Thyroid gland (tissue), 4 donors: ENCODE measurements at regions not wholly inside any gene's neighbourhood (a gene's known extent, or its start where the extent isn't known, plus 50 kb on each side); places are given as distances from the start of the nearest gene placed in this dataset.

Experiments used
- DNase-seq, 2 donors: peaks; one replicate each; pipeline ENCODE4 v3.0.0-alpha.2; 2019
- H3K27ac ChIP-seq, 3 donors: fragments of 200-600 bp; sonication (generic); 1 replicate in 2 of 3; 2 replicates in 1 of 3; pipeline ENCODE4 v1.5.1; 2016 to 2019; ENCODE audit warnings: mild to moderate bottlenecking in 1 of 3, moderate library complexity in 1 of 3
- H3K27me3 ChIP-seq: fragments of 200-600 bp; sonication (generic); one replicate; pipeline ENCODE4 v1.5.1; 2019
- H3K36me3 ChIP-seq, 2 donors: fragments of 200-600 bp; sonication (generic); one replicate each; pipeline ENCODE4 v1.5.1; 2016 to 2019
- H3K4me1 ChIP-seq, 2 donors: fragments of 200-600 bp; sonication (generic); one replicate each; pipeline ENCODE4 v1.5.1; 2017 to 2019
- H3K4me3 ChIP-seq, 3 donors: fragments of 200-600 bp; sonication (generic); replicated peaks in 1 of 3; 1 replicate in 2 of 3; 2 replicates in 1 of 3; pipeline ENCODE4 v1.5.1; 2016; ENCODE audit warnings: mild to moderate bottlenecking in 1 of 3
- H3K9me3 ChIP-seq: fragments of 200-600 bp; sonication (generic); one replicate; pipeline ENCODE4 v1.5.1; 2017
- POLR2A ChIP-seq, 2 donors: fragments of 450-650 bp; IDR thresholded peaks; one replicate each; pipeline ENCODE4 v1.6.1; 2017; ENCODE audit warnings: antibody characterized with exemption in 2 of 2, mild to moderate bottlenecking in 2 of 2, moderate library complexity in 1 of 2
- WGBS, 2 donors: methylation state at CpG; one replicate each; pipeline ENCODE4 v1.1.5; 2017; 5-methylcytosine and 5-hydroxymethylcytosine counted together
- intact Hi-C: fragments of 100-400 bp; cut with DNase I; formaldehyde crosslinking; loops from one replicate; pipeline ENCODE4 v1.15.1; 2023
- TF ChIP-seq, protein P1 (sequence below), 6 experiments: fragments of 200-600 bp in 3 of 6; fragments of 450-650 bp in 3 of 6; sonication (generic) in 3 of 6; IDR thresholded peaks; one replicate each; pipeline ENCODE4 v1.5.1; 2016 to 2019; ENCODE audit warnings: antibody characterized with exemption in 6 of 6, mild to moderate bottlenecking in 2 of 6, inconsistent platforms in 1 of 6, moderate library complexity in 1 of 6

DNA sequence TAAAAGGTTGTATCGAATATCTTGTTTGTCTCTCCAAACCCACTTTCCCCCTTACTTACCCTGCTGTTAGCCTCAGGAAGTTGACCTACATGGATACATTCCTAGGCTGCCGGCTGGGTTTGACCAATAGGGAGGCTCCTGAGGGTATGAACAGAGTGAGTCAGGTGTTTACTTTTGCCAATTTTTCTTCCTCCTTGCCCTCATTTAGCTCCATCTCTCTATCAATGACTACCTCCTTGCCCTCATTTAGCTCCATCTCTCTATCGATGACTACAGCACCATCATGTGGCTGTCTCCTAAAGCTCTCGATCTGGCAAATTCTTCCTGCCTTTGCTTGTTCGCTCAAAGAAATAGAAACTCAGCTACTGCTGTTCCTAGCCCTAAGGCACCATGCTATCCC is 571.9 kb upstream of the CRIM1 start:
- Histone ChIP-seq H3K4me3 (no peak overlapping the region), H3K4me1 (no peaks in the 10 kb centered on the region), H3K27me3 (no peaks in the 10 kb centered on the region), H3K9me3 (no peaks in the 10 kb centered on the region), H3K27ac (no peak overlapping the region), H3K36me3 (no peaks in the 10 kb centered on the region)
- intact Hi-C loops, result no loop called here
- no peak for DNase-seq
- WGBS, 2 donors, result 87 to 90% methylated on average over 5 of the region's 5 CpGs
- TF ChIP-seq, protein P1, sequence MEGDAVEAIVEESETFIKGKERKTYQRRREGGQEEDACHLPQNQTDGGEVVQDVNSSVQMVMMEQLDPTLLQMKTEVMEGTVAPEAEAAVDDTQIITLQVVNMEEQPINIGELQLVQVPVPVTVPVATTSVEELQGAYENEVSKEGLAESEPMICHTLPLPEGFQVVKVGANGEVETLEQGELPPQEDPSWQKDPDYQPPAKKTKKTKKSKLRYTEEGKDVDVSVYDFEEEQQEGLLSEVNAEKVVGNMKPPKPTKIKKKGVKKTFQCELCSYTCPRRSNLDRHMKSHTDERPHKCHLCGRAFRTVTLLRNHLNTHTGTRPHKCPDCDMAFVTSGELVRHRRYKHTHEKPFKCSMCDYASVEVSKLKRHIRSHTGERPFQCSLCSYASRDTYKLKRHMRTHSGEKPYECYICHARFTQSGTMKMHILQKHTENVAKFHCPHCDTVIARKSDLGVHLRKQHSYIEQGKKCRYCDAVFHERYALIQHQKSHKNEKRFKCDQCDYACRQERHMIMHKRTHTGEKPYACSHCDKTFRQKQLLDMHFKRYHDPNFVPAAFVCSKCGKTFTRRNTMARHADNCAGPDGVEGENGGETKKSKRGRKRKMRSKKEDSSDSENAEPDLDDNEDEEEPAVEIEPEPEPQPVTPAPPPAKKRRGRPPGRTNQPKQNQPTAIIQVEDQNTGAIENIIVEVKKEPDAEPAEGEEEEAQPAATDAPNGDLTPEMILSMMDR (IDR thresholded peaks at IDR 0.05), result no peak
- TF ChIP-seq POLR2A (IDR thresholded peaks at IDR 0.05), result no peak

GRCh38 chr2:35741556-35741955 is 614.0 kb upstream of the CRIM1 start:
- DNase-seq, result no peak
- 76 to 78% methylated on average over 2 of the region's 2 CpGs for WGBS, 2 donors
- no peaks in the 10 kb centered on the region for H3K9me3 ChIP-seq
- no peak overlapping the region for H3K4me3 ChIP-seq
- intact Hi-C loops, result no loop called here
- no peaks in the 10 kb centered on the region for H3K4me1 ChIP-seq
- H3K27me3 ChIP-seq, result no peaks in the 10 kb centered on the region
- no peaks in the 10 kb centered on the region for H3K36me3 ChIP-seq
- TF ChIP-seq, protein P1 (IDR thresholded peaks at IDR 0.05), result no peak
- no peak for TF ChIP-seq POLR2A (IDR thresholded peaks at IDR 0.05)
- no peak overlapping the region for H3K27ac ChIP-seq

GRCh38 chr2:35731674-35732073 is 623.9 kb upstream of the CRIM1 start:
- H3K36me3 ChIP-seq, result no peaks in the 10 kb centered on the region
- no peaks in the 10 kb centered on the region for H3K27me3 ChIP-seq
- DNase-seq, result no peak
- no peak overlapping the region for H3K27ac ChIP-seq
- TF ChIP-seq, protein P1 (IDR thresholded peaks at IDR 0.05), result no peak
- TF ChIP-seq POLR2A (IDR thresholded peaks at IDR 0.05), result no peak
- no peaks in the 10 kb centered on the region for H3K4me1 ChIP-seq
- no peaks in the 10 kb centered on the region for H3K9me3 ChIP-seq
- intact Hi-C loops, result no loop called here
- H3K4me3 ChIP-seq, result no peak overlapping the region

DNA sequence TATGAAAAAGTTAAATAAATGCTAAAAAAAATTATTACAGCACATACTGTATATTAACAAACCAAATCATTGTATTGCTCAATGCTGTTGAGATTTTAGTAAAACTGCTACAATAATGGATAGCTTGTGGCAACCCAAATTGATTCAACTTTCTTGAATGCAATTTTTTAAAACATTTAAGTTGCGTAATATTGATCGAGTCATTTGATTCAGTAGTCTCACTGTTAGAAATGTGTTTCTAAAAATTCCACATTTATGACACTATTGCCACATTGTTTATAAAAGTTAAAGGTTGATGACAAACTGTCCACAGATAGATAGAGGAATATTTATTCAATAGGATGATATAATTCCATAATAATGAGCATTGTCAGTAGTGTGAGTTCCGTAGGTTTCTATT is 640.7 kb upstream of the CRIM1 start:
- H3K27ac ChIP-seq, result no peak overlapping the region
- 92 to 96% methylated on average over 3 of the region's 3 CpGs for WGBS, 2 donors
- H3K36me3 ChIP-seq, result no peaks in the 10 kb centered on the region
- intact Hi-C loops, result no loop called here
- no peaks in the 10 kb centered on the region for H3K4me1 ChIP-seq
- no peaks in the 10 kb centered on the region for H3K27me3 ChIP-seq
- no peaks in the 10 kb centered on the region for H3K9me3 ChIP-seq
- H3K4me3 ChIP-seq, result no peak overlapping the region
- TF ChIP-seq, protein P1 (IDR thresholded peaks at IDR 0.05), result no peak
- no peak for TF ChIP-seq POLR2A (IDR thresholded peaks at IDR 0.05)
- DNase-seq, result no peak

GRCh38 chr2:35708411-35708923 is 647.1 kb upstream of the CRIM1 start:
- Histone ChIP-seq H3K27ac (no peak overlapping the region), H3K4me1 (no peaks in the 10 kb centered on the region), H3K4me3 (no peak overlapping the region), H3K36me3 (no peaks in the 10 kb centered on the region), H3K27me3 (no peaks in the 10 kb centered on the region), H3K9me3 (no peaks in the 10 kb centered on the region)
- DNase-seq, result no peak
- TF ChIP-seq, protein P1 (IDR thresholded peaks at IDR 0.05), result no peak
- TF ChIP-seq POLR2A (IDR thresholded peaks at IDR 0.05), result no peak
- WGBS, 2 donors, result 92 to 93% methylated on average over 2 of the region's 2 CpGs
- intact Hi-C loops, result no loop called here
